ENCODE measurements at regions not wholly inside any gene's neighbourhood (a gene's known extent, or its start where the extent isn't known, plus 50 kb on each side); places are given as distances from the start of the nearest gene placed in this dataset.

GRCh38 chr9:38269775-38270174, 122.7 kb upstream of the ALDH1B1 start:
- TF ChIP-seq HMG20A (CRISPR knock-in tag; IDR thresholded peaks at IDR 0.05; ENCODE audit: borderline replicate concordance) (no peak), ZNF768 (CRISPR knock-in tag; IDR thresholded peaks at IDR 0.05) (no peak), PAX8 (CRISPR knock-in tag; IDR thresholded peaks at IDR 0.05; ENCODE audit: borderline replicate concordance) (no peak), ZNF678 (CRISPR knock-in tag; IDR thresholded peaks at IDR 0.05) (no peak), RELA (CRISPR knock-in tag; IDR thresholded peaks at IDR 0.05) (no peak), CBX2 (IDR thresholded peaks at IDR 0.05; ENCODE audit: low read depth, low read length) (no peak), CBX2 (CRISPR knock-in tag; IDR thresholded peaks at IDR 0.05; ENCODE audit: low read depth) (no peak), ZBTB21 (CRISPR knock-in tag; IDR thresholded peaks at IDR 0.05) (no peak), POLR2A (IDR thresholded peaks at IDR 0.05; ENCODE audit: insufficient read depth in 1 of 2, low read depth in 2 of 2, low read length in 2 of 2) (no peak), EP300 (IDR thresholded peaks at IDR 0.05; ENCODE audit: low read depth in 2 of 2, low read length in 2 of 2) (no peak), EP300 (CRISPR knock-in tag; IDR thresholded peaks at IDR 0.05; ENCODE audit: borderline replicate concordance) (no peak), EEA1 (CRISPR knock-in tag; IDR thresholded peaks at IDR 0.05; ENCODE audit: borderline replicate concordance) (no peak), HNRNPLL (IDR thresholded peaks at IDR 0.05; ENCODE audit: low read depth, low read length, poor library complexity, severe bottlenecking) (no peak), MAFF (IDR thresholded peaks at IDR 0.05; ENCODE audit: low read depth, low read length) (no peak)
- TF ChIP-seq, protein P1, sequence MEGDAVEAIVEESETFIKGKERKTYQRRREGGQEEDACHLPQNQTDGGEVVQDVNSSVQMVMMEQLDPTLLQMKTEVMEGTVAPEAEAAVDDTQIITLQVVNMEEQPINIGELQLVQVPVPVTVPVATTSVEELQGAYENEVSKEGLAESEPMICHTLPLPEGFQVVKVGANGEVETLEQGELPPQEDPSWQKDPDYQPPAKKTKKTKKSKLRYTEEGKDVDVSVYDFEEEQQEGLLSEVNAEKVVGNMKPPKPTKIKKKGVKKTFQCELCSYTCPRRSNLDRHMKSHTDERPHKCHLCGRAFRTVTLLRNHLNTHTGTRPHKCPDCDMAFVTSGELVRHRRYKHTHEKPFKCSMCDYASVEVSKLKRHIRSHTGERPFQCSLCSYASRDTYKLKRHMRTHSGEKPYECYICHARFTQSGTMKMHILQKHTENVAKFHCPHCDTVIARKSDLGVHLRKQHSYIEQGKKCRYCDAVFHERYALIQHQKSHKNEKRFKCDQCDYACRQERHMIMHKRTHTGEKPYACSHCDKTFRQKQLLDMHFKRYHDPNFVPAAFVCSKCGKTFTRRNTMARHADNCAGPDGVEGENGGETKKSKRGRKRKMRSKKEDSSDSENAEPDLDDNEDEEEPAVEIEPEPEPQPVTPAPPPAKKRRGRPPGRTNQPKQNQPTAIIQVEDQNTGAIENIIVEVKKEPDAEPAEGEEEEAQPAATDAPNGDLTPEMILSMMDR (CRISPR knock-in tag; IDR thresholded peaks at IDR 0.05), result no peak
